B cell (primary cell): ENCODE measurements at regions not wholly inside any gene's neighbourhood (a gene's known extent, or its start where the extent isn't known, plus 50 kb on each side); places are given as distances from the start of the nearest gene placed in this dataset.

Experiments used
- ATAC-seq: fragments of 200-7000 bp; cut with Tn5 transposase; one replicate; pipeline ENCODE4 v1.10.0; 2021; ENCODE audit warnings: low read depth, mild to moderate bottlenecking, moderate number of reproducible peaks, moderate library complexity
- CTCF ChIA-PET: fragments of 350-600 bp; sonication (Branson Sonifier 250); formaldehyde crosslinking; loops from one replicate; lab custom pipeline; 2021; ENCODE audit warnings: antibody characterized with exemption, inconsistent platforms; lab: Charles Lee
- POLR2A ChIA-PET: fragments of 350-600 bp; sonication (Branson Sonifier 250); formaldehyde crosslinking; loops from one replicate; lab custom pipeline; 2021; ENCODE audit warnings: antibody characterized with exemption; lab: Charles Lee
- DNase-seq: peaks from one replicate; pipeline ENCODE4 v3.0.0; 2013
- H2AFZ ChIP-seq: 2 replicates; pipeline ENCODE4 v1.6.1; 2012; ENCODE audit warnings: mild to moderate bottlenecking, low read depth, low read length; ENCODE audit not compliant: insufficient read depth, poor library complexity, severe bottlenecking
- H3K27ac ChIP-seq, 2 donors: 1 replicate in 1 of 2; 2 replicates in 1 of 2; pipeline ENCODE4 v1.5.1; 2012 to 2013; ENCODE audit warnings: low read length in 2 of 2, mild to moderate bottlenecking in 2 of 2, moderate library complexity in 1 of 2
- H3K27me3 ChIP-seq, 4 experiments: fragments of 200-600 bp in 1 of 4; sonication (generic) in 1 of 4; replicated peaks in 1 of 4; 1 replicate in 2 of 4; 2 replicates in 2 of 4; pipeline versions ENCODE4 v1.6.1 to v1.7.0; 2013 to 2016; ENCODE audit warnings: low read length in 3 of 4, mild to moderate bottlenecking in 2 of 4, mixed read lengths in 1 of 4, moderate library complexity in 1 of 4; ENCODE audit not compliant: insufficient read depth in 4 of 4, control insufficient read depth in 3 of 4; ENCODE audit errors: control extremely low read depth in 1 of 4
- H3K36me3 ChIP-seq, 2 experiments: replicated peaks in 1 of 2; 1 replicate in 1 of 2; 2 replicates in 1 of 2; pipeline versions ENCODE4 v1.6.1 to v1.7.1; 2013; ENCODE audit warnings: low read length in 1 of 2; ENCODE audit not compliant: insufficient read depth in 2 of 2, control insufficient read depth in 1 of 2; ENCODE audit errors: control extremely low read depth in 1 of 2, extremely low read depth in 1 of 2
- H3K4me1 ChIP-seq, 2 donors: fragments of 200-600 bp in 1 of 2; sonication (generic) in 1 of 2; 1 replicate in 1 of 2; 2 replicates in 1 of 2; pipeline versions ENCODE4 v1.5.1 to v1.6.1; 2013 to 2017; ENCODE audit warnings: low read length in 2 of 2; ENCODE audit not compliant: control insufficient read depth in 2 of 2, insufficient read depth in 2 of 2
- H3K4me2 ChIP-seq: replicated peaks from 2 replicates; pipeline ENCODE3; 2012; ENCODE audit warnings: mild to moderate bottlenecking, low read depth, low read length; ENCODE audit not compliant: poor library complexity, severe bottlenecking
- H3K4me3 ChIP-seq, 5 experiments: fragments of 200-600 bp in 1 of 5; sonication (generic) in 1 of 5; 1 replicate in 3 of 5; 2 replicates in 2 of 5; pipeline versions ENCODE4 v1.5.1 to v1.7.0; 2011 to 2016; ENCODE audit warnings: low read length in 4 of 5, mild to moderate bottlenecking in 4 of 5, low read depth in 2 of 5, control low read depth in 1 of 5, moderate library complexity in 1 of 5; ENCODE audit not compliant: insufficient read depth in 1 of 5; ENCODE audit errors: control extremely low read depth in 1 of 5, extremely low read depth in 1 of 5
- H3K79me2 ChIP-seq: fragments of 200-600 bp; sonication (generic); one replicate; pipeline ENCODE4 v1.6.0; 2016; ENCODE audit warnings: low read length; ENCODE audit not compliant: control insufficient read depth, insufficient read depth
- H3K9ac ChIP-seq: fragments of 200-600 bp; sonication (generic); 2 replicates; pipeline ENCODE4 v1.6.1; 2017; ENCODE audit warnings: mild to moderate bottlenecking, low read length, moderate library complexity
- H3K9me3 ChIP-seq, 3 donors: one replicate each; pipeline versions ENCODE4 v1.6.1 to v1.7.1; 2013; ENCODE audit warnings: low read length in 2 of 3; ENCODE audit not compliant: control insufficient read depth in 2 of 3, insufficient read depth in 1 of 3; ENCODE audit errors: control extremely low read depth in 1 of 3
- H4K20me1 ChIP-seq: 2 replicates; pipeline ENCODE4 v1.6.0; 2012; ENCODE audit warnings: mild to moderate bottlenecking, low read length; ENCODE audit not compliant: insufficient read depth, control insufficient read depth, poor library complexity, severe bottlenecking
- H3K27ac Mint-ChIP-seq: one replicate; pipeline ENCODE4 v1.8.0; 2021; ENCODE audit warnings: mixed read lengths
- H3K27me3 Mint-ChIP-seq: one replicate; pipeline ENCODE4 v1.8.0; 2021; ENCODE audit warnings: mixed read lengths
- H3K4me1 Mint-ChIP-seq: one replicate; pipeline ENCODE4 v1.8.0; 2021; ENCODE audit warnings: mixed read lengths
- H3K4me3 Mint-ChIP-seq: one replicate; pipeline ENCODE4 v1.8.0; 2021; ENCODE audit warnings: mixed read lengths
- H3K9me3 Mint-ChIP-seq: one replicate; pipeline ENCODE4 v1.8.0; 2022; ENCODE audit warnings: mixed read lengths; ENCODE audit not compliant: insufficient read depth
- EZH2 ChIP-seq: IDR thresholded peaks from 2 replicates; pipeline ENCODE4 v1.6.1; 2012; ENCODE audit warnings: borderline replicate concordance, low read depth, mild to moderate bottlenecking, moderate library complexity, low read length; ENCODE audit not compliant: insufficient read depth, poor library complexity, severe bottlenecking
- WGBS: methylation state at CpG from one replicate; pipeline ENCODE4 v1.1.5; 2013; ENCODE audit warnings: missing lambda C conversion rate; ENCODE audit not compliant: insufficient coverage; 5-methylcytosine and 5-hydroxymethylcytosine counted together
- intact Hi-C: fragments of 100-400 bp; cut with micrococcal nuclease; formaldehyde crosslinking; loops from one replicate; pipeline ENCODE4 v1.10.0; 2022
- TF ChIP-seq, protein P1 (sequence below): fragments of 200-600 bp; IDR thresholded peaks from one replicate; pipeline ENCODE4 v1.8.0; 2022; ENCODE audit warnings: antibody characterized with exemption, mild to moderate bottlenecking

DNA sequence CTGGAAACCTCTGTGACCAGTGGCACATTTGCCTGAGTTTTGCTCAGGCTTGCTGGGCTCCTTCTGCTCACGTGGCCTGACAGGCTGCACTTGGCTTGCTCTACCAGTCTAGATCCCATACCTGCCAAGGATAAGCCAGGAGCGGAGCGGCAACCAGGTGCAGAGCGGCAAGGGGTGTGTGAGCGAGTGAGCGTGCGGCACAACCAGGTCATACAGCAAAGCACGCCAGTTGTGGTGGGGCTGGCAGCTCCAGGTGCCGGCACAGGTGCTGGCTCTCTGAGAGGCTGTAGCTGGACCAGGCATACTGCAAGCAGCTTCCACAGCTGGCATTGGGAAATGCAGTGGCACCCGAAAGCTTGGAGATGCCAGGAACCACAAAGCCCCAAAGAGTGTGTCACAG lies 1495.1 kb downstream of the PCDH7 start:
- Histone ChIP-seq H2AFZ (no peak overlapping the region), H3K9me3 (peaks cover 0 to 16% (median 0%) of the 10 kb centered on the region in 3 donors), H3K4me3 (no peak overlapping the region), H3K27ac (no peak overlapping the region), H3K4me2 (no peak overlapping the region), H3K4me1 (no peaks in the 10 kb centered on the region), H3K36me3 (no peaks in the 10 kb centered on the region), H3K79me2 (no peaks in the 10 kb centered on the region), H3K27me3 (no peaks in the 10 kb centered on the region), H4K20me1 (no peaks in the 10 kb centered on the region), H3K9ac (no peak overlapping the region)
- Mint-ChIP-seq H3K27ac (no peak overlapping the region), H3K9me3 (peaks cover 3% of the 10 kb centered on the region), H3K27me3 (no peaks in the 10 kb centered on the region), H3K4me3 (no peak overlapping the region), H3K4me1 (no peaks in the 10 kb centered on the region)
- 97% methylated on average over 10 of the region's 10 CpGs for WGBS
- CTCF ChIA-PET: no interaction called here
- intact Hi-C loops: no loop called here
- no peak for DNase-seq
- TF ChIP-seq, protein P1, sequence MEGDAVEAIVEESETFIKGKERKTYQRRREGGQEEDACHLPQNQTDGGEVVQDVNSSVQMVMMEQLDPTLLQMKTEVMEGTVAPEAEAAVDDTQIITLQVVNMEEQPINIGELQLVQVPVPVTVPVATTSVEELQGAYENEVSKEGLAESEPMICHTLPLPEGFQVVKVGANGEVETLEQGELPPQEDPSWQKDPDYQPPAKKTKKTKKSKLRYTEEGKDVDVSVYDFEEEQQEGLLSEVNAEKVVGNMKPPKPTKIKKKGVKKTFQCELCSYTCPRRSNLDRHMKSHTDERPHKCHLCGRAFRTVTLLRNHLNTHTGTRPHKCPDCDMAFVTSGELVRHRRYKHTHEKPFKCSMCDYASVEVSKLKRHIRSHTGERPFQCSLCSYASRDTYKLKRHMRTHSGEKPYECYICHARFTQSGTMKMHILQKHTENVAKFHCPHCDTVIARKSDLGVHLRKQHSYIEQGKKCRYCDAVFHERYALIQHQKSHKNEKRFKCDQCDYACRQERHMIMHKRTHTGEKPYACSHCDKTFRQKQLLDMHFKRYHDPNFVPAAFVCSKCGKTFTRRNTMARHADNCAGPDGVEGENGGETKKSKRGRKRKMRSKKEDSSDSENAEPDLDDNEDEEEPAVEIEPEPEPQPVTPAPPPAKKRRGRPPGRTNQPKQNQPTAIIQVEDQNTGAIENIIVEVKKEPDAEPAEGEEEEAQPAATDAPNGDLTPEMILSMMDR: no peak
- no peak for TF ChIP-seq EZH2
- POLR2A ChIA-PET: no interaction called here
- no peak for ATAC-seq

DNA sequence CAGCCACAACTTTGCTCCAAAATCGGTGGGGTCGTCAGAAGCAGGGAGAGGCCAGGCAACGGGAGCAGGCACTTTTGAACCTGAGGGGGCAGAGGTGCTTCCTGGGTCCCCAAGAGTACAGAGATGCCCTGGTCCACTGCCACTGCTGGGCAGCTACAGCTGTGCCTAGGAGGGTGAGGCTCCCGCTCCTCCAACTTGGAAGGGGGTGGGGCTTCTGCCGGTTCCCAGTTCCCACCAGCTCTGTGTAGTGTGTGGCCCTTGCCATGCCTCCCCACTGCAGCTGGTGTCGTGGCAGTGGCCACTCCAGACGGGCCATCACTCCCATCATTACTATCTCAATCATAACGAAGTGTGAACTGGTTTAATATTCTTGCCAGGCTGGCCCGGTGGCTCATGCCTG lies 1496.3 kb downstream of the PCDH7 start:
- Mint-ChIP-seq H3K27ac (no peak overlapping the region), H3K27me3 (no peaks in the 10 kb centered on the region), H3K9me3 (peaks cover 3% of the 10 kb centered on the region), H3K4me1 (no peaks in the 10 kb centered on the region), H3K4me3 (no peak overlapping the region)
- CTCF ChIA-PET: no interaction called here
- ATAC-seq (no peak), DNase-seq (no peak)
- WGBS: 70% methylated on average over 6 of the region's 9 CpGs
- Histone ChIP-seq H3K79me2 (no peaks in the 10 kb centered on the region), H3K36me3 (no peaks in the 10 kb centered on the region), H3K9me3 (peaks cover 0 to 16% (median 0%) of the 10 kb centered on the region in 3 donors), H4K20me1 (no peaks in the 10 kb centered on the region), H3K4me2 (no peak overlapping the region), H2AFZ (no peak overlapping the region), H3K4me1 (no peaks in the 10 kb centered on the region), H3K9ac (no peak overlapping the region), H3K27ac (no peak overlapping the region), H3K4me3 (no peak overlapping the region), H3K27me3 (no peaks in the 10 kb centered on the region)
- TF ChIP-seq, protein P1: no peak
- no peak for TF ChIP-seq EZH2
- POLR2A ChIA-PET: no interaction called here
- intact Hi-C loops: no loop called here
